Left forelimb (tissue), 1 donor: ENCODE measurements at regions not wholly inside any gene's neighbourhood (a gene's known extent, or its start where the extent isn't known, plus 50 kb on each side); places are given as distances from the start of the nearest gene placed in this dataset.

Experiments
- DNase-seq: peaks from one replicate; pipeline ENCODE4 v3.0.0-alpha.2; 2018; ENCODE audit warnings: low spot score

- no peak for DNase-seq
Measured at GRCh38 chr7:52143219-52143618, 826.6 kb upstream of the COBL start.

GRCh38 chr7:52140851-52141250 lies 824.2 kb upstream of the COBL start:
- no peak for DNase-seq

- DNase-seq = no peak
Measured at GRCh38 chr7:52135403-52135802, 818.8 kb upstream of the COBL start.

- no peak for DNase-seq
Measured at GRCh38 chr7:52129278-52129677, 812.7 kb upstream of the COBL start.

GRCh38 chr7:52120912-52121311 lies 804.3 kb upstream of the COBL start:
- DNase-seq = no peak

- no peak for DNase-seq
Measured at GRCh38 chr7:52119537-52119936, 802.9 kb upstream of the COBL start.

- DNase-seq = no peak
Measured at GRCh38 chr7:52114509-52114908, 797.9 kb upstream of the COBL start.

GRCh38 chr7:52114056-52114455 lies 797.4 kb upstream of the COBL start:
- no peak for DNase-seq

GRCh38 chr7:52107355-52107754 lies 790.7 kb upstream of the COBL start:
- DNase-seq = no peak

GRCh38 chr7:52095861-52096260 lies 779.3 kb upstream of the COBL start:
- DNase-seq = no peak

GRCh38 chr7:52091996-52092395 lies 775.4 kb upstream of the COBL start:
- DNase-seq = no peak

GRCh38 chr7:52091101-52091500 lies 774.5 kb upstream of the COBL start:
- no peak for DNase-seq

GRCh38 chr7:52088008-52088901 lies 771.6 kb upstream of the COBL start:
- DNase-seq = peak; percentile 68

GRCh38 chr7:52085610-52086009 lies 769.0 kb upstream of the COBL start:
- DNase-seq = no peak

- no peak for DNase-seq
Measured at GRCh38 chr7:52080493-52080892, 763.9 kb upstream of the COBL start.

- DNase-seq = no peak
Measured at GRCh38 chr7:52079726-52080125, 763.1 kb upstream of the COBL start.

- DNase-seq = no peak
Measured at GRCh38 chr7:52077571-52077970, 761.0 kb upstream of the COBL start.

GRCh38 chr7:52074912-52075311 lies 758.3 kb upstream of the COBL start:
- DNase-seq = no peak

- DNase-seq = no peak
Measured at GRCh38 chr7:52074071-52074470, 757.5 kb upstream of the COBL start.

- DNase-seq = no peak
Measured at GRCh38 chr7:52071744-52072143, 755.1 kb upstream of the COBL start.

- no peak for DNase-seq
Measured at GRCh38 chr7:52064493-52064892, 747.9 kb upstream of the COBL start.

- no peak for DNase-seq
Measured at GRCh38 chr7:52061666-52062065, 745.1 kb upstream of the COBL start.

GRCh38 chr7:52053525-52053924 lies 736.9 kb upstream of the COBL start:
- DNase-seq = no peak

- DNase-seq = no peak
Measured at GRCh38 chr7:52030722-52031121, 714.1 kb upstream of the COBL start.
